ENCODE measurements at regions not wholly inside any gene's neighbourhood (a gene's known extent, or its start where the extent isn't known, plus 50 kb on each side); places are given as distances from the start of the nearest gene placed in this dataset.

- TF ChIP-seq CTCF (IDR thresholded peaks at IDR 0.05 in 8 of 11, conservative IDR thresholded peaks at IDR 0.05 in 3 of 11) = no peak
- TF ChIP-seq POLR2AphosphoS5 (IDR thresholded peaks at IDR 0.05) = no peak
- no peak for TF ChIP-seq POLR2A (IDR thresholded peaks at IDR 0.05)
Observed at GRCh38 chr5:36435516-36435915, 133.8 kb upstream of the RANBP3L start.

Data from spleen (tissue), 7 donors.